ENCODE measurements at regions not wholly inside any gene's neighbourhood (a gene's known extent, or its start where the extent isn't known, plus 50 kb on each side); places are given as distances from the start of the nearest gene placed in this dataset.

DNA sequence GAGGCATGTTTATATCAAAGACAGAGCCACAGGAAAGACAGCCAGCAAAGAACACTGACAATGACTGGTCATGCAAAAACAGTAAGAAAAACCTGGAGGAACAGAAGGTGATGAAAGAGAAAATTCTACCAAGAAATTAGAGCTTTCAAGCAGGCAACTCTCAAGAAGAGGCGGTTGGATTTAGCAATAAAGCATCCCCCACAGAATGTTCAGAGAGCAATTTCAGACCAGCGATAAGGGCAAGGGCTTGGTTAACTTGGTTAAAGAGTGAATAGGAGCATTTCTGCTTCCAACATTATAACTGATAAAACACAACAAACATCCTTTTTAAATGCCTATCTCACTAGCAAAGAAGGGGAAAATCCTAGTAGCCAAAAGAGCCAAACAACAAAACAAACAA lies 68.0 kb upstream of the NCKAP5 start:
- Histone ChIP-seq H4K8ac (ENCODE audit: extremely low read depth, insufficient read depth, low read length) (no peak overlapping the region), H3K4me2 (ENCODE audit: insufficient read depth in 1 of 2, low read depth in 2 of 2, low read length in 2 of 2) (no peak overlapping the region), H2AFZ (ENCODE audit: low read length) (no peak overlapping the region), H2AK5ac (ENCODE audit: low read depth, low read length) (no peak overlapping the region), H3K27me3 (replicated peaks in 1 of 4; ENCODE audit: control insufficient read depth in 3 of 4, extremely low read depth in 1 of 4, insufficient read depth in 3 of 4, low read length in 3 of 4) (no peaks in the 10 kb centered on the region), H2BK20ac (ENCODE audit: low read length) (no peak overlapping the region), H3K36me3 (ENCODE audit: control insufficient read depth in 2 of 4, insufficient read depth in 4 of 4, low read length in 3 of 4) (no peaks in the 10 kb centered on the region), H2BK120ac (replicated peaks; ENCODE audit: low read depth, low read length) (no peak overlapping the region), H2BK15ac (ENCODE audit: low read length) (no peak overlapping the region), H3K27ac (ENCODE audit: low read depth, low read length) (no peak overlapping the region), H4K20me1 (replicated peaks in 1 of 2; ENCODE audit: control insufficient read depth in 1 of 2, insufficient read depth in 2 of 2, low read length in 2 of 2) (no peaks in the 10 kb centered on the region), H3K56ac (replicated peaks; ENCODE audit: insufficient read length, low read depth, low read length) (no peak overlapping the region), H3K4me3 (ENCODE audit: extremely low read depth in 1 of 4, insufficient read depth in 2 of 4, low read depth in 3 of 4, low read length in 4 of 4) (no peak overlapping the region), H4K5ac (ENCODE audit: insufficient read length, low read depth, low read length) (no peak overlapping the region), H3K4ac (replicated peaks; ENCODE audit: insufficient read length, low read depth, low read length) (no peak overlapping the region), H2BK5ac (ENCODE audit: low read depth, low read length) (no peak overlapping the region), H3K18ac (ENCODE audit: extremely low read depth, low read length) (no peak overlapping the region), H4K91ac (replicated peaks; ENCODE audit: insufficient read length, low read length) (no peak overlapping the region), H3K9me3 (ENCODE audit: insufficient read depth in 2 of 2, low read depth in 1 of 2, low read length in 1 of 2) (no peaks in the 10 kb centered on the region), H3K4me1 (replicated peaks in 1 of 4; ENCODE audit: control insufficient read depth in 3 of 4, insufficient read depth in 4 of 4, low read length in 3 of 4) (peaks cover 0 to under 1% (median under 1%) of the 10 kb centered on the region in 4 experiments; a peak in 1 of 7 replicates), H3K23me2 (ENCODE audit: low read depth, low read length) (no peaks in the 10 kb centered on the region), H3K14ac (ENCODE audit: insufficient read length) (no peak overlapping the region), H3K23ac (ENCODE audit: insufficient read length) (no peak overlapping the region), H3K79me2 (ENCODE audit: control insufficient read depth in 1 of 2, insufficient read depth in 2 of 2, low read length in 2 of 2) (no peaks in the 10 kb centered on the region), H3K79me1 (ENCODE audit: low read depth, low read length) (no peaks in the 10 kb centered on the region), H3K9ac (replicated peaks in 1 of 4; ENCODE audit: extremely low read depth in 1 of 4, low read depth in 3 of 4, low read length in 3 of 4) (no peak overlapping the region), H2BK12ac (ENCODE audit: low read depth, low read length) (no peak overlapping the region)
- TF ChIP-seq BRCA1 (IDR thresholded peaks at IDR 0.05; ENCODE audit: low read depth, low read length) (no peak), YY1 (IDR thresholded peaks at IDR 0.05; ENCODE audit: low read depth, low read length) (no peak), POLR2A (IDR thresholded peaks at IDR 0.05; ENCODE audit: control extremely low read depth in 1 of 2, low read depth in 2 of 2, low read length in 2 of 2) (no peak), CHD1 (IDR thresholded peaks at IDR 0.05; ENCODE audit: low read depth, low read length) (no peak), EGR1 (IDR thresholded peaks at IDR 0.05; ENCODE audit: borderline replicate concordance, low read depth, low read length) (no peak), CBX8 (IDR thresholded peaks at IDR 0.05; ENCODE audit: borderline replicate concordance, low read depth, low read length) (no peak), SRF (IDR thresholded peaks at IDR 0.05; ENCODE audit: low read depth, low read length) (no peak), EZH2 (IDR thresholded peaks at IDR 0.05; ENCODE audit: low read depth, low read length, severe bottlenecking) (no peak), RAD21 (IDR thresholded peaks at IDR 0.05 in 1 of 2, conservative IDR thresholded peaks at IDR 0.05 in 1 of 2; ENCODE audit: low read depth in 2 of 2, low read length in 2 of 2) (no peak), BACH1 (IDR thresholded peaks at IDR 0.05; ENCODE audit: low read length) (no peak), TEAD4 (IDR thresholded peaks at IDR 0.05; ENCODE audit: low read depth, low read length) (no peak), CREB1 (IDR thresholded peaks at IDR 0.05) (no peak)
- ChIA-PET CTCF (ENCODE audit: partially characterized antibody) (interaction anchor here (0.9 to 1.7 kb wide), 4 partner anchors 9 to 221 kb away, joined by 3 to 4 read pairs (median 3); no protein-coding TSS in a partner anchor), POLR2A (ENCODE audit: partially characterized antibody) (no interaction called here)
- FAIRE-seq: no peak
- 98% methylated on average over 2 of the region's 2 CpGs; no CpG with 5 or more reads in 1 of the 2 experiments for WGBS, 2 experiments (ENCODE audit: extremely low coverage in 1 of 2, insufficient coverage in 1 of 2, insufficient read length in 1 of 2, insufficient replicate concordance in 2 of 2, low coverage in 1 of 2, low lambda C conversion rate in 2 of 2, missing lambda C conversion rate in 1 of 2)
- no peak for DNase-seq (ENCODE audit: low read depth in 1 of 2, low spot score in 2 of 2)

Data from H1 (cell line).